ENCODE measurements at regions not wholly inside any gene's neighbourhood (a gene's known extent, or its start where the extent isn't known, plus 50 kb on each side); places are given as distances from the start of the nearest gene placed in this dataset.

DNA sequence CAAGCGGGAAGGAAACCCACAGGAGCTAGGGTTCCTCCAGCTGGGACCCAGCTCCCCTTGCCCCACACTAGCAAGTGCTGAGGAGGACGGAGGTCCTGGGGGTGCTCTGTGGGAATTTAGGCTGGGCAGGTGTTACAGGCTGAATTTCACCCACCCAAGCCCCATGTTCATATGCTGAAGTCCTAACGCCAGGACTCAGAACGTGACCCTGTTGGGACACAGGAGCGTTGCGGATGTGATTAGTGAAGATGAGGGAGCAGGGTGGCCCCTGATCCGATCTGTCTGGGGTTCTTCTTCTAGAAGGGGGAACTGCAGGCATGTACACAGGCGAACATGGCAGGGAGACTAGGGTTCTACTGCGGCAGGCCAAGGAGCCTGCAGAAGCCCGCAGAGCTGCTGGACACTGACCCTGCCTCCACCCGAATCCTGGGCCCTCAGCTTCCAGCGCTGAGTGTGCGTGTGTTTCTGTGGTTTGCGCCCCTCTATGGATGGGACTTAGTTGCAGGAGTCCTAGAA, 103.4 kb upstream of the FGF3 start:
- 90 to 94% methylated on average over 14 of the region's 14 CpGs for WGBS, 2 donors
- DNase-seq = peak; percentile 52
- H3K27me3 ChIP-seq = peaks cover 0 to 54% (median 0%) of the 10 kb centered on the region in 3 donors
- H3K9me3 ChIP-seq = no peaks in the 10 kb centered on the region
- H3K4me3 ChIP-seq = no peak overlapping the region
- intact Hi-C loops (cut with DNase I) = no loop called here
- no peak overlapping the region for H3K27ac ChIP-seq
- TF ChIP-seq POLR2A (IDR thresholded peaks at IDR 0.05) = no peak
- TF ChIP-seq, protein P1, sequence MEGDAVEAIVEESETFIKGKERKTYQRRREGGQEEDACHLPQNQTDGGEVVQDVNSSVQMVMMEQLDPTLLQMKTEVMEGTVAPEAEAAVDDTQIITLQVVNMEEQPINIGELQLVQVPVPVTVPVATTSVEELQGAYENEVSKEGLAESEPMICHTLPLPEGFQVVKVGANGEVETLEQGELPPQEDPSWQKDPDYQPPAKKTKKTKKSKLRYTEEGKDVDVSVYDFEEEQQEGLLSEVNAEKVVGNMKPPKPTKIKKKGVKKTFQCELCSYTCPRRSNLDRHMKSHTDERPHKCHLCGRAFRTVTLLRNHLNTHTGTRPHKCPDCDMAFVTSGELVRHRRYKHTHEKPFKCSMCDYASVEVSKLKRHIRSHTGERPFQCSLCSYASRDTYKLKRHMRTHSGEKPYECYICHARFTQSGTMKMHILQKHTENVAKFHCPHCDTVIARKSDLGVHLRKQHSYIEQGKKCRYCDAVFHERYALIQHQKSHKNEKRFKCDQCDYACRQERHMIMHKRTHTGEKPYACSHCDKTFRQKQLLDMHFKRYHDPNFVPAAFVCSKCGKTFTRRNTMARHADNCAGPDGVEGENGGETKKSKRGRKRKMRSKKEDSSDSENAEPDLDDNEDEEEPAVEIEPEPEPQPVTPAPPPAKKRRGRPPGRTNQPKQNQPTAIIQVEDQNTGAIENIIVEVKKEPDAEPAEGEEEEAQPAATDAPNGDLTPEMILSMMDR (IDR thresholded peaks at IDR 0.05) = no peak
- TF ChIP-seq EP300 (IDR thresholded peaks at IDR 0.05) = no peak
- TF ChIP-seq POLR2AphosphoS5 (IDR thresholded peaks at IDR 0.05) = no peak
- peaks cover 0 to 25% (median 11%) of the 10 kb centered on the region in 4 donors for H3K4me1 ChIP-seq
- no peaks in the 10 kb centered on the region for H3K36me3 ChIP-seq

- 81 to 90% methylated on average over 7 of the region's 7 CpGs for WGBS, 2 donors
- peak; percentile 46 for DNase-seq
- Histone ChIP-seq H3K4me1 (peaks cover 0 to 24% (median 11%) of the 10 kb centered on the region in 4 donors), H3K27ac (no peak overlapping the region), H3K4me3 (no peak overlapping the region), H3K9me3 (no peaks in the 10 kb centered on the region), H3K36me3 (no peaks in the 10 kb centered on the region), H3K27me3 (peaks cover 2 to 53% (median 2%) of the 10 kb centered on the region in 3 donors)
- TF ChIP-seq POLR2AphosphoS5 (IDR thresholded peaks at IDR 0.05) = no peak
- no peak for TF ChIP-seq POLR2A (IDR thresholded peaks at IDR 0.05)
- TF ChIP-seq EP300 (IDR thresholded peaks at IDR 0.05) = no peak
- TF ChIP-seq, protein P1 (IDR thresholded peaks at IDR 0.05) = no peak
- intact Hi-C loops (cut with DNase I) = no loop called here
Observed at GRCh38 chr11:69923196-69923595, 104.0 kb upstream of the FGF3 start.

GRCh38 chr11:69923641-69924307, 104.6 kb upstream of the FGF3 start:
- H3K27me3 ChIP-seq = peaks cover 3 to 47% (median 4%) of the 10 kb centered on the region in 3 donors
- peak; percentile 48 for DNase-seq
- WGBS, 2 donors = 85 to 90% methylated on average over 13 of the region's 13 CpGs
- no peak overlapping the region for H3K27ac ChIP-seq
- TF ChIP-seq POLR2AphosphoS5 (IDR thresholded peaks at IDR 0.05) (no peak), POLR2A (IDR thresholded peaks at IDR 0.05) (no peak), EP300 (IDR thresholded peaks at IDR 0.05) (no peak)
- TF ChIP-seq, protein P1 (IDR thresholded peaks at IDR 0.05) = no peak
- intact Hi-C loops (cut with DNase I) = no loop called here
- H3K4me1 ChIP-seq = peaks cover 0 to 18% (median 11%) of the 10 kb centered on the region in 4 donors
- H3K36me3 ChIP-seq = no peaks in the 10 kb centered on the region
- H3K9me3 ChIP-seq = no peaks in the 10 kb centered on the region
- H3K4me3 ChIP-seq = no peak overlapping the region

- DNase-seq = peak; percentile 4
- TF ChIP-seq POLR2A (IDR thresholded peaks at IDR 0.05) (no peak), EP300 (IDR thresholded peaks at IDR 0.05) (no peak), POLR2AphosphoS5 (IDR thresholded peaks at IDR 0.05) (no peak)
- TF ChIP-seq, protein P1 (IDR thresholded peaks at IDR 0.05) = no peak
Observed at GRCh38 chr11:69924308-69925161, 105.3 kb upstream of the FGF3 start.

More at GRCh38 chr11:69924308-69925161, 105.3 kb upstream of the FGF3 start:
- Histone ChIP-seq H3K27ac (no peak overlapping the region), H3K4me1 (peaks cover 0 to 15% (median 11%) of the 10 kb centered on the region in 4 donors), H3K36me3 (no peaks in the 10 kb centered on the region), H3K4me3 (no peak overlapping the region), H3K9me3 (no peaks in the 10 kb centered on the region), H3K27me3 (peaks cover 3 to 42% (median 4%) of the 10 kb centered on the region in 3 donors)
- intact Hi-C loops (cut with DNase I) = no loop called here
- WGBS, 2 donors = 71 to 86% methylated on average over 2 of the region's 2 CpGs

All from sigmoid colon (tissue), 6 donors.